ENCODE measurements at regions not wholly inside any gene's neighbourhood (a gene's known extent, or its start where the extent isn't known, plus 50 kb on each side); places are given as distances from the start of the nearest gene placed in this dataset.
A peak's percentile ranks its signal among the peaks of the same experiment; 100 is the strongest.
"Not testable (repeated sequence)": the region's sequence is repeated elsewhere in the genome, so short reads cannot be mapped to it uniquely, and the experiment has no call there.

GRCh38 chr20:54726687-54727300, 251.4 kb downstream of the DOK5 start:
- WGBS (ENCODE audit: low lambda C conversion rate, missing lambda C conversion rate): 71% methylated on average over 6 of the region's 6 CpGs
- no peak for TF ChIP-seq EZH2 (IDR thresholded peaks at IDR 0.05; ENCODE audit: borderline replicate concordance)
- no peak for TF ChIP-seq EZH2phosphoT487 (IDR thresholded peaks at IDR 0.05; ENCODE audit: low read depth, severe bottlenecking, unreplicated experiment)
- no peak for DNase-seq (ENCODE audit: low spot score)

GRCh38 chr20:54725266-54725665, 249.9 kb downstream of the DOK5 start:
- DNase-seq (ENCODE audit: low spot score); H3K36me3 ChIP-seq (replicated peaks; ENCODE audit: insufficient read depth, low read depth); H3K4me3 ChIP-seq; H3K27ac ChIP-seq; H3K9me3 ChIP-seq (ENCODE audit: low read depth); H3K9me2 ChIP-seq (replicated peaks; ENCODE audit: insufficient read depth); H3K79me2 ChIP-seq; H3K4me1 ChIP-seq (ENCODE audit: insufficient read depth); H2AFZ ChIP-seq; H4K20me1 ChIP-seq (ENCODE audit: insufficient read depth, poor library complexity, severe bottlenecking); H3K27me3 ChIP-seq; H3K4me2 ChIP-seq: not testable (repeated sequence)
- 87% methylated on average over 2 of the region's 2 CpGs for WGBS (ENCODE audit: low lambda C conversion rate, missing lambda C conversion rate)

More at GRCh38 chr20:54726687-54727300, 251.4 kb downstream of the DOK5 start:
- Histone ChIP-seq H3K4me2 (no peak overlapping the region), H3K79me2 (no peaks in the 10 kb centered on the region), H3K27ac (peak overlapping the region; percentile 28), H3K9me2 (replicated peaks; ENCODE audit: insufficient read depth) (no peaks in the 10 kb centered on the region), H2AFZ (no peak overlapping the region), H4K20me1 (ENCODE audit: insufficient read depth, poor library complexity, severe bottlenecking) (no peaks in the 10 kb centered on the region), H3K4me3 (no peak overlapping the region), H3K36me3 (replicated peaks; ENCODE audit: insufficient read depth, low read depth) (no peaks in the 10 kb centered on the region), H3K27me3 (no peaks in the 10 kb centered on the region), H3K9me3 (ENCODE audit: low read depth) (no peaks in the 10 kb centered on the region), H3K4me1 (ENCODE audit: insufficient read depth) (no peaks in the 10 kb centered on the region)

- Histone ChIP-seq H3K27ac (no peak overlapping the region), H3K79me2 (no peaks in the 10 kb centered on the region), H3K36me3 (replicated peaks; ENCODE audit: insufficient read depth, low read depth) (no peaks in the 10 kb centered on the region), H2AFZ (no peak overlapping the region), H3K27me3 (no peaks in the 10 kb centered on the region), H3K4me1 (ENCODE audit: insufficient read depth) (no peaks in the 10 kb centered on the region), H3K9me3 (ENCODE audit: low read depth) (no peaks in the 10 kb centered on the region), H3K9me2 (replicated peaks; ENCODE audit: insufficient read depth) (no peaks in the 10 kb centered on the region), H3K4me2 (no peak overlapping the region), H4K20me1 (ENCODE audit: insufficient read depth, poor library complexity, severe bottlenecking) (no peaks in the 10 kb centered on the region), H3K4me3 (no peak overlapping the region)
- DNase-seq (ENCODE audit: low spot score): no peak
- TF ChIP-seq EZH2 (IDR thresholded peaks at IDR 0.05; ENCODE audit: borderline replicate concordance) (no peak), CTCF (IDR thresholded peaks at IDR 0.05; ENCODE audit: poor library complexity) (no peak), EZH2phosphoT487 (IDR thresholded peaks at IDR 0.05; ENCODE audit: low read depth, severe bottlenecking, unreplicated experiment) (no peak)
- 97% methylated on average over 1 of the region's 1 CpG for WGBS (ENCODE audit: low lambda C conversion rate, missing lambda C conversion rate)
Measured at GRCh38 chr20:54723723-54724122, 248.3 kb downstream of the DOK5 start.

GRCh38 chr20:54717983-54718382, 242.6 kb downstream of the DOK5 start:
- Histone ChIP-seq H4K20me1 (ENCODE audit: insufficient read depth, poor library complexity, severe bottlenecking) (no peaks in the 10 kb centered on the region), H3K27me3 (no peaks in the 10 kb centered on the region), H3K36me3 (replicated peaks; ENCODE audit: insufficient read depth, low read depth) (no peaks in the 10 kb centered on the region), H3K9me3 (ENCODE audit: low read depth) (no peaks in the 10 kb centered on the region), H3K27ac (peak overlapping the region; percentile 33), H3K4me3 (no peak overlapping the region), H3K4me2 (no peak overlapping the region), H3K9me2 (replicated peaks; ENCODE audit: insufficient read depth) (no peaks in the 10 kb centered on the region), H3K79me2 (no peaks in the 10 kb centered on the region), H2AFZ (no peak overlapping the region), H3K4me1 (ENCODE audit: insufficient read depth) (no peaks in the 10 kb centered on the region)
- peak; percentile 47 for DNase-seq (ENCODE audit: low spot score)
- 81% methylated on average over 3 of the region's 3 CpGs for WGBS (ENCODE audit: low lambda C conversion rate, missing lambda C conversion rate)
- TF ChIP-seq EZH2phosphoT487 (IDR thresholded peaks at IDR 0.05; ENCODE audit: low read depth, severe bottlenecking, unreplicated experiment): no peak
- no peak for TF ChIP-seq EZH2 (IDR thresholded peaks at IDR 0.05; ENCODE audit: borderline replicate concordance)
- no peak for TF ChIP-seq CTCF (IDR thresholded peaks at IDR 0.05; ENCODE audit: poor library complexity)
